Endothelial cell (in vitro differentiated cells): ENCODE measurements at regions not wholly inside any gene's neighbourhood (a gene's known extent, or its start where the extent isn't known, plus 50 kb on each side); places are given as distances from the start of the nearest gene placed in this dataset.

Experiments used
- DNase-seq: peaks from one replicate; pipeline ENCODE4 v3.0.0; 2021; ENCODE audit warnings: low spot score
- H3K27ac Mint-ChIP-seq: one replicate; pipeline ENCODE4 v1.8.0; 2021; ENCODE audit warnings: mixed read lengths, inconsistent platforms; ENCODE audit not compliant: unreplicated experiment
- H3K27me3 Mint-ChIP-seq: one replicate; pipeline ENCODE4 v1.8.0; 2021; ENCODE audit warnings: mild to moderate bottlenecking, moderate library complexity, mixed read lengths, inconsistent platforms; ENCODE audit not compliant: unreplicated experiment
- H3K36me3 Mint-ChIP-seq: one replicate; pipeline ENCODE4 v1.8.0; 2021; ENCODE audit warnings: mild to moderate bottlenecking, low read depth, mixed read lengths, inconsistent platforms; ENCODE audit not compliant: unreplicated experiment
- H3K4me1 Mint-ChIP-seq: one replicate; pipeline ENCODE4 v1.8.0; 2021; ENCODE audit warnings: mild to moderate bottlenecking, mixed read lengths, inconsistent platforms; ENCODE audit not compliant: unreplicated experiment
- H3K4me3 Mint-ChIP-seq: one replicate; pipeline ENCODE4 v1.8.0; 2021; ENCODE audit warnings: mild to moderate bottlenecking, mixed read lengths, inconsistent platforms; ENCODE audit not compliant: unreplicated experiment
- H3K9me3 Mint-ChIP-seq: one replicate; pipeline ENCODE4 v1.8.0; 2021; ENCODE audit warnings: mixed read lengths, inconsistent platforms; ENCODE audit not compliant: unreplicated experiment
- CTCF ChIP-seq: fragments of 200-600 bp; sonication (generic); IDR thresholded peaks from one replicate; pipeline ENCODE4 v1.5.0; 2021; ENCODE audit warnings: antibody characterized with exemption; ENCODE audit not compliant: unreplicated experiment

GRCh38 chr2:186220409-186220808 lies 265.7 kb upstream of the ZC3H15 start:
- no peaks in the 10 kb centered on the region for H3K4me1 Mint-ChIP-seq
- TF ChIP-seq CTCF, result no peak
- H3K9me3 Mint-ChIP-seq, result no peaks in the 10 kb centered on the region
- no peak overlapping the region for H3K27ac Mint-ChIP-seq
- DNase-seq, result no peak
- H3K27me3 Mint-ChIP-seq, result no peaks in the 10 kb centered on the region
- no peak overlapping the region for H3K4me3 Mint-ChIP-seq
- H3K36me3 Mint-ChIP-seq, result no peaks in the 10 kb centered on the region

GRCh38 chr2:186229265-186229664 lies 256.8 kb upstream of the ZC3H15 start:
- H3K27me3 Mint-ChIP-seq, result peaks cover 7% of the 10 kb centered on the region
- peaks cover 24% of the 10 kb centered on the region for H3K36me3 Mint-ChIP-seq
- DNase-seq, result no peak
- peak overlapping the region; percentile 68 for H3K4me3 Mint-ChIP-seq
- peaks cover 10% of the 10 kb centered on the region for H3K9me3 Mint-ChIP-seq
- H3K4me1 Mint-ChIP-seq, result no peaks in the 10 kb centered on the region
- peak overlapping the region; percentile 23 for H3K27ac Mint-ChIP-seq
- no peak for TF ChIP-seq CTCF

GRCh38 chr2:186241874-186242273 lies 244.2 kb upstream of the ZC3H15 start:
- H3K4me1 Mint-ChIP-seq, result no peaks in the 10 kb centered on the region
- H3K9me3 Mint-ChIP-seq, result no peaks in the 10 kb centered on the region
- H3K27ac Mint-ChIP-seq, result no peak overlapping the region
- H3K4me3 Mint-ChIP-seq, result no peak overlapping the region
- no peaks in the 10 kb centered on the region for H3K36me3 Mint-ChIP-seq
- no peaks in the 10 kb centered on the region for H3K27me3 Mint-ChIP-seq
- peak; percentile 32 for TF ChIP-seq CTCF
- DNase-seq, result no peak

- H3K27me3 Mint-ChIP-seq, result no peaks in the 10 kb centered on the region
- no peaks in the 10 kb centered on the region for H3K4me1 Mint-ChIP-seq
- no peak overlapping the region for H3K27ac Mint-ChIP-seq
- no peaks in the 10 kb centered on the region for H3K9me3 Mint-ChIP-seq
- no peaks in the 10 kb centered on the region for H3K36me3 Mint-ChIP-seq
- no peak for DNase-seq
- H3K4me3 Mint-ChIP-seq, result no peak overlapping the region
- no peak for TF ChIP-seq CTCF
Observed at GRCh38 chr2:186254759-186255158, 231.3 kb upstream of the ZC3H15 start.

GRCh38 chr2:186255823-186256222 lies 230.2 kb upstream of the ZC3H15 start:
- DNase-seq, result no peak
- Mint-ChIP-seq H3K27ac (no peak overlapping the region), H3K4me1 (no peaks in the 10 kb centered on the region), H3K9me3 (no peaks in the 10 kb centered on the region), H3K36me3 (no peaks in the 10 kb centered on the region), H3K27me3 (no peaks in the 10 kb centered on the region), H3K4me3 (no peak overlapping the region)
- TF ChIP-seq CTCF, result no peak
